NCI-H1417 treated with DMSO at 0.1 percent for 48 hours (cell line): ENCODE measurements at regions not wholly inside any gene's neighbourhood (a gene's known extent, or its start where the extent isn't known, plus 50 kb on each side); places are given as distances from the start of the nearest gene placed in this dataset.

Experiments used
- DNase-seq: peaks from one replicate; lab custom pipeline; 2025; lab: John Stamatoyannopoulos, UW

DNA sequence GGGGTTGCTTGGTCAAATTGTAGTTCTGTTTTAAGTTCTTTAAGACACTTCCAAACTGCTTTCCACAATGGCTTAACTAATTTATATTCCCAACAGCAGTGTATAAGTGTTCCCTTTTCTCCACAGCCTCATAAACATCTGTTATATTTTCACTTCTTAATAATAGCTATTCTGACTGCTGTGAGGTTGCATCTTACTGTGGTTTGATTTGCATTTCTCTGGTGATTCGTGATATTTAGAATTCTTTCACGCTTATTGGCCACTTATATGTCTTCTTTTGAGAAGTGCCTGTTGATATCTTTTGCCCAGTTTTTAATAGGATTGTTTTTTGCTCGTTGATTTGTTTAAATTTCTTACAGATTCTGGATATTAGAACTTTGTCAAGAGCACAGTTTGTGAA is 278.6 kb upstream of the ITM2A start:
- DNase-seq: no peak

DNA sequence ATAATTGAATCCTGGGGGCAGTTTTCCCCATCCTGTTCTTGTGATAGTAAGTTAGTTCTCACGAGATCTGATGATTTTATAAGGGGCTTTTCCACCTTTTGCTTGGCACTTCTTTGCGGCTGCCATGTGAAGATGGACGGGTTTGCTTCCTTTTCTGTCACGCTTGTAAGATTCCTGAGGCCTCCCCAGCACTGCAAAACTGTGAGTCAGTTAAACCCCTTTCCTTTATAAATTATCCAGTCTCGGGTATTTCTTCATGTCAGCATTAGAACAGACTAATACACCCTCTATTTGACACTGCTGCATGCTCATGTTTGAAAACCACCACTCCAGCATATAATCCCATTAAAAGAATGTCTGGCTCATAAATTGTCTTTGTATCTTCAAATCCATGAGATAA is 264.4 kb upstream of the ITM2A start:
- DNase-seq: no peak

DNA sequence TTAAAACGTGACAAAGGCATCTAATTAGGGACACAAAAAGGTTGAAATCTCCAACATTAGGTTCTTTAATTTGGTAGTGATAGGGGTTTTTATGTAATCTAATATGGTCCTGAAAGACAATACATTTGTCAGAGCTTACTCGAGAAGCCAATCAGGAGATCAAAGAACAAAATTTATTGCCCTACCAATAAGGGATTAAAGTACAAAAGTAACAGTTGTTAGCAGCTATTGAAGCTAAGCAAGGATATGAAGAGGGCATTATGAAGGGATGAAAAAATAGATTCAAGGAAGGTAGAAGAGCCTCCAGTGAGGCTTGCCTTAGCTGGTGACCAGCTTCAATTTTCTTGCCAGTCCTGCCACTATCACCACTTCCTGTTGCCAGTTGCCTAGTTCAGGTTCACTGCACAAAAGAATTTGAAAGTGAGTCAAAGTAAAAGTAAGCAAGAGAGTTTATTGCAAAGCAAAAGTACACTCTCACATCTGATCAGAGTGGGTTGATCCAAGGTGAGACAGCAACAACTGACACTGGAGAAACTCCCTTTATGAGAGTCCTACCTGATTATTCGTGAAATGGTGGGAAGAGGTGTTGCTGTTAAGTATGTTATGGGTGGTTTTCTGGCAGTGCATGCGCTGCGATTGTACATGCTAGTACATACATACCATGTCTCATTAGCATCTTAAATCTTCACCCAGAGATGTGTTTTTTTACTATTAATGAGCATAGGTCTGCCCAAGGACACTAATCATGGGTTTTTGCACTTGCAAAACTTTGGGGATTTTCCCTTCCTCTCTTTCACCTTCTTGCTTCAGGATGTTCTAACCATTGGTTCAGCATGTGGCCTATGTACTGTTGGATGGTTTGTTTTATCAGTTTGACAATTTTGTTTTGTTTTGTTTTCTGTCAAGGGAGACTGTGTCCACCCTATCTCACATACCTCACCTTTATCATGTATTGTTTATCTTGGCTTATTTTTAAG is 263.2 kb upstream of the ITM2A start:
- DNase-seq: no peak

DNA sequence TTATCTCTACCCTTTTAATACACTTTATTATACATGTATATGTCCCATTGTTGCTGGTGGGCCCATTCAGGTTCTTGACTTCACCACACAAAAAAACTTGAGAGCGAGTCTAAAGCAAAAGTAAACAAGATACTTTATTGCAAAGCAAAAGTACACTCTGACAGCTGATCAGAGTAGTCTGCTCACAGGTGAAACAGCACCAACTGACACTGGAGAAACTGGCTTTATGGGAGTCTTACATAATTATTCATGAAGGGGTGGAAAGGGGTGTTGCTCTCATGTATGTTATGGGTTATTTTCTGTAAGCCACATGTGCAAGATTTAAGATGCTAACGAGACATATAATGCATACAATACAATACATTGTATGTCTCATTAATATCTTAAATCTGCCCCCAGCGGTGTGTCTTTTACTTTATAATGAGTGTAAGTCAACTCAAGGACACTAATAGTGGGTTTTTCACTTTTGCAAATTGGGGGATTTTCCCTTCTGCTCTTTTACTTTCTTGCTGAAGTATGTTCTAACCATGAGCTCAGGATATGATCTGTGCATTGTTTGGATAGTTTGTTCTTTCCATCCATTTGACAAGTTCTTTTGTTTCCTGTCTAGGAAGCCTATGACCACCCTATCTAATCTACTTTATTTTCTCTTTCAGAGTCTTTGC is 256.1 kb upstream of the ITM2A start:
- no peak for DNase-seq

DNA sequence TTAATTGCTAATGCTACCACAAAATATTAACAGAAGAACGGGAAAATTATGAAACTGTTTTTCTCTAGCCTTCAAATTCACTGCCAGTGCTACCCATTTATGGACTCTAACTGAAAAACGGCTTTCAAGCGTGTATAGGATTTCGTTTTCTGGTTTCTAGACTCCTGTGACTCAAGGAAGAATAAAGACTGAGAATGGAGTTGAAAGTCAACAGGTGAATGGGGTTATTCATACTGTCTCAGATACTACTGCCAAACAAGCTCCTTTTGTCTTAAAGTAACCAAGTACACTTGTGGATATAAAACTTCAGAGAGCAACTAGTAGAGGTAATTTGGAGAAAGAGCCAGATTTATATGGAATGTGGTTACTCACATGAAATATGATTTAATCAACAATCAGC is 251.1 kb upstream of the ITM2A start:
- DNase-seq: no peak

DNA sequence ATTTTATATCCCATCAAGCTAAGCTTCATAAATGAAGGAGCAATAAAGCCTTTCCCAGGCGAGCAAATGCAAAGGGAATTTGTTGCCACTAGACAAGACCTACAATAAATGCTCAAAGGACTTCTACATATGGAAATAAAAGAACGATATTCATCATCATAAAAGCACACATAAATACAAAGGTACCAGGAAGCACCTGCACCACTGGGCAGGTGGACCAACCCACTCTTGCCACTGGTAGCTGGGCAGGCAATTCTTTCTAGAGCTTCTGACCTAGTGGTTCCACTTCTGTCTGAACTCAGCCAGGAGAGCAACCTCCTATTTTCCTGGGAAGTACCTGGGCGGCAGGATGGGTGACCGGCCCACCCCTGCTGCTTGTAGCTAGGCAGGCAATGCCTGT is 237.2 kb upstream of the ITM2A start:
- no peak for DNase-seq

DNA sequence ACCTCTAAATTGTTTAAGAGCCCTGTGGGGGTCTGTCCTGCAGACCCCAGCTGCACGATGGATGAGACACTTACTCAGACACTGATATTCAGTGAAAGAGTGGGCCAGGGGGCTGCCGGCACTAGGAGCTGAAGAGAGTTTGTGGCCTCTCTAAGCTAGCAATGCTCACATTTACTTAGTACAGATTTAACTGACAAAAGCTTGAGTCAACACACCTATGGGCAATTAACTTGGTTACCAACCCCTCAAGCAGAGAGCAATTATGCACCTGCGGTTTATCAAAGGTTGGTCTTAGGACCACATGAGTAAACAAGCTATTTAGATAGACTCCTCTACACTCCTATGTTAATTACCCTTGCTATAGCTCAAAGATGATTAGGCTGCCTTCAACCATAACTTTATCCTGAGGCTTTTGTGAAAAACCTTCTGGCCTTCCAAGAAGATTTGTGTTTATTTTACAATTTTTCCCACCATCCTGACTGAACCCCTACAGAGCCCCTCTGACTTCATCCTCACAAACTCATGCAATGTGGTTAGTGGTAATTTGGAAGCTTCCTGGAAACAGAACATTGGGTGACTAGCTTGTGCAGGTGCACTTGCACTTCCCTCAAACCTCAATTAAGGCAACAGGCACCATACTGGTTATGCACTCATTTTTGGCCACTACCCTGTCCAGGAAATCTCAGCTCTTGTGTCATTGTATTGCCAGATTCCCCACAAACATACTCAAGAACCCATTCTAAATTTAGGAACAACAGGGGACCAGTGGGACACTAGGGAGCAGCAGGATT is 234.4 kb upstream of the ITM2A start:
- peak; percentile 1 for DNase-seq

DNA sequence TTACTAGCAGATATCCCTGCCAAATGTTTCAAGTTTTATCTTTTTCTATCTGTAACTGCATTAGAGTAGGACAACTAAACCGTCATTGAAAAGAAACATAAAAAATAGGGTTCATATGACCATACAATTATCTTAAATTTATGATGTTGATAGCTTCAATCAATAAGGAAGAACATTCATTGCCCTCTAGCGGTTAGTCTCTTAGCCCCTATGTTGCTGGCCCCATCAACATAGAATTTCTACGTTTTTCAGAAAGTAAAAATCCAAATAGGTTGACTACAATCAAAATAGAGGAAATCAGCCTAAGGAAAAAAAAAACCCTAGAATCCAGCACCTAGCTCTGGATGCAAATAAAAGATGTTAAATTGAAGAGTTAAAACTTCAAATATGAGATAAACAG is 225.1 kb upstream of the ITM2A start:
- no peak for DNase-seq

DNA sequence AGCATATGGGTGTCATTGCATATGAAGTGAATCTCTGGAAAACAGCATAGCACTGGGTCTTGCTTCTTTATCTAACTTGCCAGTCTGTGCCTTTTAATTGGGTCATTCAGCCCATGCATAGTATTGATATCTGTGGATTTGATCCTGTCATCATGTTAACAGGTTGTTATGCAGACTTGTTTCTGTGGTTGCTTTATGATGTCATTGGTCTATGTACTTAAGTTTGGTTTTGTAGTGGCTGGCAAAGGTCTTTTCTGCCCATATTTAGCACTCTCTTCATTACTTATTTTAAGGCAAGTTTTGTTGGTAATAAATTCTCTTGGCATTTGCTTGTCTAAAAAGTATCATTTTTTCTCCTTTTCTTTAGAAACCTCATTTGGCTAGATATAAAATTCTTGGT is 221.1 kb upstream of the ITM2A start:
- no peak for DNase-seq

DNA sequence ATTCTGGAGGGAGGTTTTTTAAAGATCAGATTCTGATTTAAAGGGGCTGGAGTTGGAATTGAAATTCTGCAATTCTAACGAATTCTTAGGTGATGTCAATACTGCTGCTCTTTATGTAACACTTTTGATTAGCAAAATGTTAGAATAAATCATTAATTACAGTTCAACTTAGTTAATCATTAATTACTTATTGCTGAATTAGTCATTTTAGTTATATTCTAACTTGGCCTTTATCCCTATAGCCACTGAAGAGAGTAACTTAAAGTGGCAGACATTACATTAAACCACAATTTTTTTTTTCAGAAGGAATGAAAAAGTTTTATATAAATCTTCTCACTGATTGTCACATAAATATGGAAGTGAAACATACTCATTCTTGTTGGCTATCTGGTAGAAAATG is 206.6 kb upstream of the ITM2A start:
- DNase-seq: no peak

DNA sequence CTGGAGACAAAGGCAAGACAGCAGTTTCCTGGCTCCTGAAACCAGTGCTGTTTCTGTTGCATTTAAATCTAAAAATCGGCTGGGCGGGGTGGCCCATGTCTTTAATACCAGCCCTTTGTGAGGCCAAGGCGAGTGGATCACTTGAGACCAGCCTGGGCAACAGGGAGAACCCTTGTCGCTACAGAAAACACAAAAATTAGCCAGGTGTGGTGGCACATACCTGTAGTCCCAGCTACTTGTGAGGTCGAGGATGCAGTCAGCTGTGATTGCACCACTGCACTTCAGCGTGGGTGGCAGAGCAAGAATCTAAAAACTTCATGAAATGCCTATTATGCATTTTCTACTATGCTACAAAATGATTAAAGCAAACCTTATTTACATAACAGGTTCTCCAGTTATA is 205.4 kb upstream of the ITM2A start:
- DNase-seq: no peak

DNA sequence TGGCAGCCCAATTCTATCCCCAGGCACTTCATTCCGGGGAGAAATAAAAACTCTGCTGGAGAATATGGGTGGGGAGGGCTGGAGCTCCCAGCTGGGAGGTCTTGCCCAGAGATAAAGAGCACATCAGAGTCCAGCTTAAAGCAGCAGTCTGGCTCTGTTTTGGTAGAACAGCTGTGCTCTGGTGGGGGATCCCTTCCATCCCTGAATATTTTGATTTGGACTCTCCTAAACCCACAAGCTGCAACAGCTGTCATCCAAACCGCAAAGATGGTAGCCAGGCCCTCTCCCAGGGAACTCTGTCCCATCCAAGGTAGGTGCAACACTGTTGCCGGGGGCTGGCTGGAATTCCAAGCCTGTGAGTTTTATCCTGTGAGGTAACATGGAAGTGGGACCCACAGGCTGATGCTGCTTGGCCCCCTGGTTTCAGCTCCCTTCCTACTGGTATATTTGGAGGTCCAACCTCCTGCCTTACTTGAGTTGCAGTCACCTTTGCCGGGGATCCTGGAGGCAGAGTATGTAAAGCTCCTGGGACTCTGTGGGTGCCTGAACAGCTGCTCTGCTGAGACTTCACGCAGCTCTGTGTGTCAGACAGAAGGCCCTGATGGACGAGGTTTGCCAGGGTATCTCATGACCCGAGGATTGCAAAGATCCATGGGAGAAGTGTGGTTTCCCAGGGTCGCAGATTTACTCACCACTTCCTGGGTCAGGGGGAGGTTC is 203.5 kb upstream of the ITM2A start:
- DNase-seq: no peak

DNA sequence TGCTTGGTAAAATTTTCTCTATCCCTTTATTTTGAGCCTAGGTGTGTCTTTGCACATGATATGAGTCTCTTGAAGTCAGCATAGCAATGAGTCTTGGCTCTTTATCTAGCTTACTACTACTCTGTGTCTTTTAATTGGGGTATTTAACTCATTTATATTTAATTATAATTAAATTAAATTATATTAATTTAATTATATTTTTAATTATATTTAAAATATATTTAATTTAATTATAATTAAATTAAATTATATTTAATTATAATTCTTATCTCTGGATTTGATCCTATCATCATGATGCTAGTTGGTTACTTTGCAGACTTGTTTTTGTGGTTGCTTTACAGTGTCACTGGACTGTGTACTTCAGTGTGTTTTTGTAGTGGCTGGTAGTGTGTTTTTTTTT is 201.2 kb upstream of the ITM2A start:
- DNase-seq: no peak

DNA sequence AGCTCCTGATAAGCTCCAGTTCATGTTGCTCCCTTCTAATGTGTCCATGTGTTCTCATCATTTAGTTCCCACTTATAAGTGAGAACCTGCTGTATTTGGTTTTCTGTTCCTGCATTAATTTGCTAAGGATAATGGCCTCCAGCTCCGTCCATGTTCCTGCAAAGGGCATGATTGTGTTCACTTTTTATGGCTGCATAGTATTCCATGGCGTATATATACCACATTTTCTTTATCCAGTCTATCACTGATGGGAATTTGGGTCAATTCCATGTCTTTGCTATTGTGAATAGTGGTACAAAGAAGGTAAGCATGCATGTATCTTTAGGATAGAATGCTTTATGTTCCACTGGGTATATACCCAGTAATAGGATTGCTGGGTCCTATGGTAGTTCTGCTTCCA is 197.2 kb upstream of the ITM2A start:
- DNase-seq: no peak

DNA sequence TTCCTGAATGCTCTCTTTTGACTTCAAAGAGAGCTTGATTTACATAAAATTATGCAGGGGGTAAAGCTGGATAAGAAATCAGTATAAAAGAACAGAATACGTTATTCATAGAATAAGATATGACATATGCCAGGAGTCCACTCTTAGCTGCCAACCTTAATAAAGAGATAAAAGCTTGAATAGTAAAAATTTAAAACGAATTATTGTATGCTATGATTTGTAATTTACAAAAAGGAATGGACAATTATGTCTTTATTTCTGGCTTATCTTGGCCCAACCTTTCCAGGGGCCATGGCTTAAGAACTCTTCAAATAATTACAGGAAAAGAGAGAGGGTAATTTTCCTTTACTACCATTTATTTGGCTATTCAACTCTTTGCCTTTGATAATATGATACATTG is 192.2 kb upstream of the ITM2A start:
- DNase-seq: no peak

DNA sequence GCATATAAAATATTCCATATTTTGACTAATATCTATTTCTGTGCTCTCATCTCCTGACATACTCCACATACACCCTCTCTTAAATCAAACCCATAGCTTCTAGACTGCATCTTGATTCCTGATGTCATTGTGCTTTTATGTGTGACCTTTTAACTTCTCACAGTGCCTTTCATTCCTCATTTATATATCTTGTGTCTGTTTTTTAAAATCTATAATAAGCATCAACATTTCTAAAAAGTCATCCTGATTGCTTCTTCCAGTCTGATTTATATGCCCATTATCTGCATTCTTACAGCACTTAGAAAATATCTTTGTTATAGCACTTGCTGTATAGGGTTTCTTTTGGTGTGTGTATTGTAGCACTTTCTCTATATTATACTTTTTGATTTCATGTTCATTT is 190.1 kb upstream of the ITM2A start:
- DNase-seq: no peak

DNA sequence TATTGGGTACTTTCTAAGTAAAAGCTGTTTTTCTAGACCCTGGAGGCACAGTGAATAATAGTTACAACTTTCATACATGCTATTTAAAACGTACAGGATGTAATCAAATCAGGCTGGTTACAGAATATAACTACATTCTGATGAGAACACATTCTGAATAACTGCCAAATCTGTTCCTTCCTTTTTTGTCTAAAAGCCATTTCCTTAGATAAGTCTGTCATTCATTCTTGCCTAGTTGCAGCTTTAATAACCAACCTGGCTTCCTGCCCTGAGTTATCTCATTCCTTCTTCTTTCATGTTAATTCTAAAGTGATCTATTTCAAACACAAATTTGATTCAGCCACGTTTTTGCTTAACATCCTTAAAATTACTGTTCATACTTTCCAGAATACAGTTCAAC is 189.7 kb upstream of the ITM2A start:
- DNase-seq: no peak

DNA sequence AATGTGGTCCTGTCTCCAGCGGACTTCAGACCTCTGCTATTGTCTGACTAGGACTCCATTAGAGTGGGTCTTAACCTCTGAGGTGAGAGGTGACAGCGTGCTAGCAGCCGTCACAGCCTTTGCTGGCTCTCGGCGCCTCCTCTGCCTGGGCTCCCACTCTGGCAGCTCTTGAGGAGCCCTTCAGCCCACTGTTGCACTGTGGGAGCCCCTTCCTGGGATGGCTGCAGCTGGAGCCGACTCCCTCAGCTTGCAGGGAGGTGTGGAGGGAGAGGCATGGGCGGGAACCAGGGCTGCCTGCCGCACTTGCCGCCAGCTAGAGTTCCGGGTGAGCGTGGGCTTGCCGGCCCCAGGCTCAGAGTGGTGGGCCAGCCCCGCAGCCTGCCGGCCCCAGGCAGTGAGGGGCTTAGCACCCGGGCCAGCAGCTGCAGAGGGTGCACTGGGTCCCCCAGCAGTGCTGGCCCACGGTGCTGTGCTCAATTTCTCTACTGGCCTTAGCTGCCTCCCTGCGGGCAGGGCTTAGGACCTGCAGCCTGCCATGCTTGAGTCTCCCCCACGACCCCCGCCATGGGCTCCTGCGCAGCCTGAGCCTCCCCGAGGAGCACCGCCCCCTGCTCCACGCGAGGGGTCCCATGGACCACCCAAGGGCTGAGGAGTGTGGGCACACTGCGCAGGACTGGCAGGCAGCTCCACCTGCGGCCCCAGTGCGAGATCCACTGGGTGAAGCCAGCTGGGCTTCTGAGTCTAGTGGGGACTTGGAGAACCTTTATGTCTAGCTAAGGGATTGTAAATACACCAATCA is 163.4 kb upstream of the ITM2A start:
- DNase-seq: no peak

DNA sequence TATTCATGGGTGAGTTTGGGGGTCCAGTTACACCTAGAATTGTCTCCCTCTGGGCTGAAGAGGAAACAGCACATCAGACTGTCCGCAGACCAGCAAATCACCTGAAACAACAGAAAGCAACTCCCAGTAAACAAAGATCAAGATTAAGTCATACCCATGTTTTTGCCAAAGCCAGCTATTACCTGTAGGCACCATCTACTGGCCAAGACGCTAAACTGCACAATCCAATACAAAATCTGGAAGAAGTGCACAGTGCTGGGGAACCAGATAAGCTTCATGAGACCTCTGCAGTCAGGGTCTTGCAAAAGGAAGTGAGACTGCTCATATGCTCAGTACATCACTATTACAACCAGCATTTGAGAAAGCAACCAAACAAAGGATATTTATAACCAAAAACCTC is 157.5 kb upstream of the ITM2A start:
- DNase-seq: no peak

DNA sequence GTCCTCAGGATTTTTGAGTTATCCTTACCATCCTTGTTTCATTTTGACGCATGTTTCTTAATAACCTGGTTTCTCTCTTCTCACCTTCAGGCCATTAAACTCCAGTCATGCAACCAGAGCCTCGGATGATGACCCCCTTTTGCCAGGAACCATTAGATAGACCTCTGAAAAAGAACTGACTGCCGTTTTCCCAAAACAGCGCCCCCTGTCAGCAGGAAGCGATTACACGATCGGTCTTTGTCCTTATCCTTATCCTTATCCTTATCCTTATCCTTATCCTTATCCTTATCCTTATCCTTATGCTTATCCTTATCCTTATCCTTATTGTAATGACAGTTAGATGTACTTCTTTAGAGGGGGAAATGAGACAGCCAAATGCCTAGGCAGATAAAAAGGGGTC is 148.4 kb upstream of the ITM2A start:
- DNase-seq: peak; percentile 1

DNA sequence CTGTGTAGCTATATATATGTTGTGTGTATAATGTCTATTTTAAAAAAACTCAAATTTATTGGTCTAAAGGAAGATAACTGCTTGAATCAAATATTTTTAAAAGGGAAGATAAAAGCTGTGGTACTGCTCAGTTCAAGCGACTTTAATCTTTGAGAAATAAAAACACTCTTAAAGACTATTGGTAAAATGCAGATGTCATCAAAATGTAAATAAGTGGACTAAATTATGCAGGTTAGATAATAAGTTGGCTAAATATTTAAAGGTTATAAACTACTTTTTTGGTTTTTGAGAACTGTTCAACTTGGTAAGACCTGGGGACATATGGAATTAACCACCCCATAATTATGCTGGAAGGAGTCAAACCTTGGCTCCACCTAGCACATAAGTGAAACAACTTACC is 144.7 kb upstream of the ITM2A start:
- DNase-seq: no peak
